ENCODE measurements at regions not wholly inside any gene's neighbourhood (a gene's known extent, or its start where the extent isn't known, plus 50 kb on each side); places are given as distances from the start of the nearest gene placed in this dataset.
"Not testable (repeated sequence)": the region's sequence is repeated elsewhere in the genome, so short reads cannot be mapped to it uniquely, and the experiment has no call there.

DNA sequence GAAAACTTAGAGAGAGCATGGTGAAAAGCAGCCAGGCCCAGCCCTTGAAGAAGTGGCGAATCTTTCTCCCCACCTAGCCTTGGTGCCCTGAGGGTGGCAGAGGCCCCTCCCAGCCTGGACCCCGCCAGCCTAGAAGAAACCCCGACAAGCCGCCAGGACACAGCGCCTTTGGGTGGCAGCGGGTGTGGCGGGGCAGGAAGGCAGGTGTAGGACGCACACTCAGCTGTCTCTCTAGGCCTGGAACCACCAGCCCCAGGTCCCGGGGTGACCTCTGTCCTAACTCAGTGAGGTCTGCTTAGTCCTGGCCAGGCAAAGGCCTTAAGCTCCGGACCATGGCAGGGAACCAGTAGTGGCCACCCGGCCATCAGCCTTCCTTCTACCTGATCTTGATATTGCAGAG is 178.3 kb downstream of the BARX1 start:
- no peak for DNase-seq (ENCODE audit: extremely low read depth, low read depth)
- no peak for TF ChIP-seq CTCF (IDR thresholded peaks at IDR 0.05; ENCODE audit: low read depth, low read length)

DNA sequence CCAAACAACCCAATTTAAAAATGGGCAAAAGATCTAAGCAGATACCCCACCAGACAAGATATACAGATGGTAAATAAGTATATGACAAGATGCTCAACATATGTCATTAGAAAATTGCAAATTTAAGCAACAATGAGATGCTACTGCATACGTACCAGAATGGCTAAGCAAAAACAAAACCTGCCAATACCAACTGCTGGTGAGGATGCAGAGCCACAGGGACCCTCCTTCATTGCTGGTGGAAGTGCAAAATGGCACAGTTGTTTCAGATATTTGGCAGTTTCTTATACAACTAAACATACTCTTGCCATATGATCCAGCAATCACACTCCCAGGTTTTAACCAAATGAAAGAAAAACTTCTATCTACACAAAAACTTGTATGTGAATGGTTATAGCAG is 178.9 kb downstream of the BARX1 start:
- TF ChIP-seq CTCF (IDR thresholded peaks at IDR 0.05; ENCODE audit: low read depth, low read length): no peak
- DNase-seq (ENCODE audit: extremely low read depth, low read depth): no peak

DNA sequence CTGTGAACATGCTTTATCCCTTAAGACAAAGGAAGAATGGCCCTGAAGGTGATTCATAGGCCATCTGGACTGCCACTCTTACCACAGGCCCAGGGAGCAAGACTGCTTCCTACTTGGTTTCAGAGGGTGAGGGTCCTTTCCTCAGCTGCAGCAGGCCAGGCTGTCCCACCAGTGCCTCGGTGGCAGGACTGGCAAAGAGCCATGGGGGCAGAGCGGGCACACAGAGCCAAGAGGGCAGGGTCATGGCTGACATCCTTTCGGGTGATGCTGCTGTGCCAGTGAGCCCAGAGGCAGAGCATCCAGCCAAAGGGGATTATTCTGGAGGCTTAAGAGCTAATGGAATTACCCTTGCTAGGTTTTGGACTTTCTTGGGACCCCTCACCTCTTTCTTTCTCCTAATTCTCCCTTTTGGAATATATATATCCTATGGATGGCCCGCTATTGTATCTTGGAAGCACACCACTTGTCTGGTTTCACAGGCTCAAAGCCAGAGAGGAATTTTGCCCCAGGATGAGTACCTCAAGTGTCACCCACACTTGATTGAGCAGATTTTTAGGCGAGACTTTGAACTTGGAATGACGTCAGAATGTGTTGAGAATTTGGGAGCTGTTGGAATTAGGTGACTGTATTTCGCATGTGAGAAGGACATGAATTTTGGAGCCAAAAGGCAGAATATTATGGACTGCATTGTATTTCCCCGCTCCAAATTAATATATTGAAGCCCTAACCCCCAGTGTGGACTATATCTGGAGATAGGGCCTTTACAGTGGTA is 180.6 kb downstream of the BARX1 start:
- no peak for DNase-seq (ENCODE audit: extremely low read depth, low read depth)
- no peak for TF ChIP-seq CTCF (IDR thresholded peaks at IDR 0.05; ENCODE audit: low read depth, low read length)

- TF ChIP-seq CTCF (IDR thresholded peaks at IDR 0.05; ENCODE audit: low read depth, low read length): no peak
- no peak for DNase-seq (ENCODE audit: extremely low read depth, low read depth)
These were observed 183.9 kb downstream of the BARX1 start for GRCh38 chr9:93771276-93771675.

GRCh38 chr9:93761822-93762221 is 185.4 kb downstream of the PHF2 start:
- no peak for DNase-seq (ENCODE audit: extremely low read depth, low read depth)
- TF ChIP-seq CTCF (IDR thresholded peaks at IDR 0.05; ENCODE audit: low read depth, low read length): no peak

DNA sequence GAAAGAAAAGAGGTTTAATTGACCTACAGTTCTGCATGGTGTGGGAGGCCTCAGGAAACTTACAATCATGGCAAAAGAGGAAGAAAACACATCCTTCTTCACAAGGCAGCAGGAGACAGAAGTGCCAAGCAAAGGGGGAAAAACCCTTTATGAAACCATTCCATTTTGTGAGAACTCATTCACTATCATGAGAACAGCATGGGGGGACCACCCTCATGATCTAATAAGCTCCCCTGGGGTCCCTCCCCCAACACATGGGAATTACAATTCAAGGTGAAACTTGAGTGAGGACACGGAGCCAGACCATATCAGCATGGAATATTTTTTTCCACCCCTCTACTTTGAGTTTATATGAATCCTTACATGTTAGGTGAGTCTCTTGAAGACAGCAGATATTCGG is 173.7 kb downstream of the PHF2 start:
- DNase-seq (ENCODE audit: extremely low read depth, low read depth): no peak
- no peak for TF ChIP-seq CTCF (IDR thresholded peaks at IDR 0.05; ENCODE audit: low read depth, low read length)

GRCh38 chr9:93748827-93749226 is 172.4 kb downstream of the PHF2 start:
- not testable (repeated sequence) for DNase-seq (ENCODE audit: extremely low read depth, low read depth)

DNA sequence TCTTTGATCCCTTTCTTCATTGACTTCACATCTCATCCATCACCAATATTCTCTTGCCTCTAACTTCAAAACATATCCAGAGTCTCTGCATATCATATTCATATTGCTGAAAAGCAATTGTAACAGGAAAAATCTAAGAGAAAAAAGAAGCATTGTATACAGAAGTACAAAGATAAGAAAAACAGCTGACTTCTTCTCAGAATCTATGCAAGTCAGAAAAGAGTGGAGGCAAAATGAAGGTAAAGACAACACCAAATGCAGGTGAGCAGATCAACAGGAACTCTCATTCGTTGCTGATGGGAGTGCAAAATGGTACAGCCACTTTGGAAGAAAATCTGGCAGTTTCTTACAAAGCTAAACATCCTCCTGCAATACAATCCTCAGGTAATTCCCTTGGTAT is 155.6 kb downstream of the PHF2 start:
- TF ChIP-seq CTCF (IDR thresholded peaks at IDR 0.05; ENCODE audit: low read depth, low read length): no peak
- DNase-seq (ENCODE audit: extremely low read depth, low read depth): no peak
